ENCODE measurements at regions not wholly inside any gene's neighbourhood (a gene's known extent, or its start where the extent isn't known, plus 50 kb on each side); places are given as distances from the start of the nearest gene placed in this dataset.
"Not testable (repeated sequence)": the region's sequence is repeated elsewhere in the genome, so short reads cannot be mapped to it uniquely, and the experiment has no call there.

- H3K36me3 ChIP-seq = peaks cover 0 to 2% of the 10 kb centered on the region in 2 donors
- no peak overlapping the region for H3K27ac ChIP-seq
- DNase-seq = no peak
- no peaks in the 10 kb centered on the region for H3K4me1 ChIP-seq
- H3K27me3 ChIP-seq = no peaks in the 10 kb centered on the region
- intact Hi-C loops (cut with DNase I; ENCODE audit: low total_unique reads) = no loop called here
- no peak for TF ChIP-seq CTCF (IDR thresholded peaks at IDR 0.05)
- H3K9me3 ChIP-seq = no peaks in the 10 kb centered on the region
- H3K4me3 ChIP-seq = no peak overlapping the region
Observed at GRCh38 chr3:109702976-109703375, 365.6 kb upstream of the DPPA4 start.

- H3K4me1 ChIP-seq; H3K36me3 ChIP-seq; intact Hi-C loops (cut with DNase I; ENCODE audit: low total_unique reads); H3K4me3 ChIP-seq; H3K9me3 ChIP-seq; DNase-seq; H3K27me3 ChIP-seq; H3K27ac ChIP-seq: not testable (repeated sequence)
Observed at GRCh38 chr3:109705133-109705532, 367.8 kb upstream of the DPPA4 start.

GRCh38 chr3:109707617-109708016 is 370.3 kb upstream of the DPPA4 start:
- no peak for TF ChIP-seq CTCF (IDR thresholded peaks at IDR 0.05)
- TF ChIP-seq POLR2A (IDR thresholded peaks at IDR 0.05) = no peak
- H3K27ac ChIP-seq = no peak overlapping the region
- intact Hi-C loops (cut with DNase I; ENCODE audit: low total_unique reads) = no loop called here
- DNase-seq = no peak
- no peaks in the 10 kb centered on the region for H3K27me3 ChIP-seq
- no peaks in the 10 kb centered on the region for H3K9me3 ChIP-seq
- H3K36me3 ChIP-seq = peaks cover 0 to 2% of the 10 kb centered on the region in 2 donors
- H3K4me1 ChIP-seq = no peaks in the 10 kb centered on the region
- H3K4me3 ChIP-seq = no peak overlapping the region

- TF ChIP-seq CTCF (IDR thresholded peaks at IDR 0.05) (no peak), POLR2A (IDR thresholded peaks at IDR 0.05) (no peak)
- no peaks in the 10 kb centered on the region for H3K36me3 ChIP-seq
- H3K4me1 ChIP-seq = no peaks in the 10 kb centered on the region
- H3K4me3 ChIP-seq = no peak overlapping the region
- DNase-seq = no peak
- H3K9me3 ChIP-seq = no peaks in the 10 kb centered on the region
- intact Hi-C loops (cut with DNase I; ENCODE audit: low total_unique reads) = no loop called here
- no peaks in the 10 kb centered on the region for H3K27me3 ChIP-seq
- H3K27ac ChIP-seq = no peak overlapping the region
Observed at GRCh38 chr3:109713288-109713687, 375.9 kb upstream of the DPPA4 start.

GRCh38 chr3:109715707-109716106 is 378.4 kb upstream of the DPPA4 start:
- no peak for TF ChIP-seq CTCF (IDR thresholded peaks at IDR 0.05)
- no peak for TF ChIP-seq POLR2A (IDR thresholded peaks at IDR 0.05)
- Histone ChIP-seq H3K27ac (no peak overlapping the region), H3K4me3 (no peak overlapping the region), H3K9me3 (no peaks in the 10 kb centered on the region), H3K36me3 (no peaks in the 10 kb centered on the region), H3K27me3 (no peaks in the 10 kb centered on the region), H3K4me1 (no peaks in the 10 kb centered on the region)
- intact Hi-C loops (cut with DNase I; ENCODE audit: low total_unique reads) = no loop called here
- DNase-seq = no peak

GRCh38 chr3:109718850-109719249 is 381.5 kb upstream of the DPPA4 start:
- intact Hi-C loops (cut with DNase I; ENCODE audit: low total_unique reads) = no loop called here
- Histone ChIP-seq H3K27me3 (no peaks in the 10 kb centered on the region), H3K36me3 (no peaks in the 10 kb centered on the region), H3K27ac (no peak overlapping the region), H3K4me1 (no peaks in the 10 kb centered on the region), H3K4me3 (no peak overlapping the region), H3K9me3 (no peaks in the 10 kb centered on the region)
- no peak for DNase-seq
- TF ChIP-seq POLR2A (IDR thresholded peaks at IDR 0.05) (no peak), CTCF (IDR thresholded peaks at IDR 0.05) (no peak)

All from uterus (tissue), 3 donors.